NCI-H748 treated with DMSO at 0.1 percent for 48 hours (cell line): ENCODE measurements at regions not wholly inside any gene's neighbourhood (a gene's known extent, or its start where the extent isn't known, plus 50 kb on each side); places are given as distances from the start of the nearest gene placed in this dataset.
A peak's percentile ranks its signal among the peaks of the same experiment; 100 is the strongest.

Experiments
- DNase-seq: peaks from one replicate; lab custom pipeline; 2025; lab: John Stamatoyannopoulos, UW

GRCh38 chr6:16078064-16078463 is 50.8 kb upstream of the MYLIP start:
- DNase-seq: no peak

- no peak for DNase-seq
Measured at GRCh38 chr6:16069671-16070070, 59.2 kb upstream of the MYLIP start.

- no peak for DNase-seq
Measured at GRCh38 chr6:16069222-16069621, 59.7 kb upstream of the MYLIP start.

GRCh38 chr6:16067568-16067967 is 61.3 kb upstream of the MYLIP start:
- DNase-seq: no peak

GRCh38 chr6:16064671-16065072 is 64.2 kb upstream of the MYLIP start:
- DNase-seq: peak; percentile 93

GRCh38 chr6:16063580-16063979 is 65.3 kb upstream of the MYLIP start:
- no peak for DNase-seq

- DNase-seq: no peak
Measured at GRCh38 chr6:16061818-16062217, 67.1 kb upstream of the MYLIP start.

- no peak for DNase-seq
Measured at GRCh38 chr6:16060039-16060438, 68.8 kb upstream of the MYLIP start.

- peak; percentile 88 for DNase-seq
Measured at GRCh38 chr6:16059496-16059895, 69.4 kb upstream of the MYLIP start.

GRCh38 chr6:16058929-16059345 is 69.9 kb upstream of the MYLIP start:
- no peak for DNase-seq

- DNase-seq: no peak
Measured at GRCh38 chr6:16058201-16058928, 70.5 kb upstream of the MYLIP start.

GRCh38 chr6:16057446-16057845 is 71.4 kb upstream of the MYLIP start:
- DNase-seq: no peak

- DNase-seq: no peak
Measured at GRCh38 chr6:16056263-16056870, 72.5 kb upstream of the MYLIP start.

- no peak for DNase-seq
Measured at GRCh38 chr6:16055852-16056251, 73.0 kb upstream of the MYLIP start.

GRCh38 chr6:16049168-16049567 is 79.7 kb upstream of the MYLIP start:
- no peak for DNase-seq

GRCh38 chr6:16048221-16048620 is 80.7 kb upstream of the MYLIP start:
- no peak for DNase-seq

GRCh38 chr6:16047435-16047990 is 81.4 kb upstream of the MYLIP start:
- no peak for DNase-seq

- no peak for DNase-seq
Measured at GRCh38 chr6:16045238-16045637, 83.6 kb upstream of the MYLIP start.

GRCh38 chr6:16044211-16044643 is 84.7 kb upstream of the MYLIP start:
- DNase-seq: no peak

- DNase-seq: no peak
Measured at GRCh38 chr6:16043171-16044135, 85.4 kb upstream of the MYLIP start.

- DNase-seq: no peak
Measured at GRCh38 chr6:16042751-16043150, 86.1 kb upstream of the MYLIP start.

GRCh38 chr6:16041327-16041726 is 87.6 kb upstream of the MYLIP start:
- no peak for DNase-seq
